EH (cell line): ENCODE measurements at regions not wholly inside any gene's neighbourhood (a gene's known extent, or its start where the extent isn't known, plus 50 kb on each side); places are given as distances from the start of the nearest gene placed in this dataset.
A peak's percentile ranks its signal among the peaks of the same experiment; 100 is the strongest.

ENCODE experiments used
- DNase-seq: peaks from one replicate; pipeline ENCODE4 v3.0.0-alpha.2; 2015; ENCODE audit warnings: low read depth

DNA sequence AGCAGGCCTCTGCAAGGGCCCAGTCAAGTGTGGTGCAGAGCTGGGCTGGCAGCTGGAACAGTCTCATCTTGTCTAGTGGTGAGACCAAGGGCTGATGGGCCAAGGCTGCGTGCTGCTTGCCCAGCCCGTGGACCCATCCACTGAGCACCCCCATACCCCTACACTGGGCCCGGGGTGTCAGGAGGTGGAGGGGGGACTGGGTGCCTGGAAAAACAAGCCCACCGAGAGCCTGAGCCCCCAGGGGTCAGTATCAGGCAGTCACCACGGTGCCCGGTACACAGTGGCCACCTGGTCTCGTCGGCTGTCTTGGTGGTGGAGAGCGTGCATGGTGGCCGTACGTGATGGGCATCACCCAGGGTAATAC, 238.3 kb downstream of the SEC14L1 start:
- no peak for DNase-seq

DNA sequence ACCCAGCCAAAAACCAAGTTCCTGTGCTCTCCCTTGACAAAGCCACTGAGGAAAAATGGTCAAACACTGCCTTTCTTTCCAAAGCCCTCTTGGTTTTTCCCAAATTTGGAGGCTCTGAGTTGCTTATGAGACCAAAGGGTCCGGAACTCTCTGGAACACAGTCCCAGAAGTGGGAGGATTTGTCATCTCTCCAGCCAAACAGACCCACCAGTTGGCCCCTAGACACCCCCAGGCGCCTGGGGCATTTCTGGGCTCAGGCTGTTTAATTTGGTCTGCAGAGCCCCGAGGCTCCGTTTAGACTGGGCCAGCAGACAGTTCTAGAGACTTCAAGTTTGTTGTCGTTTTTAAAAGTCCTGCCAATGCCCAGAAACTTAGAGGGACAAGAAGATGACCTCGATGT, 239.1 kb downstream of the SEC14L1 start:
- no peak for DNase-seq

DNA sequence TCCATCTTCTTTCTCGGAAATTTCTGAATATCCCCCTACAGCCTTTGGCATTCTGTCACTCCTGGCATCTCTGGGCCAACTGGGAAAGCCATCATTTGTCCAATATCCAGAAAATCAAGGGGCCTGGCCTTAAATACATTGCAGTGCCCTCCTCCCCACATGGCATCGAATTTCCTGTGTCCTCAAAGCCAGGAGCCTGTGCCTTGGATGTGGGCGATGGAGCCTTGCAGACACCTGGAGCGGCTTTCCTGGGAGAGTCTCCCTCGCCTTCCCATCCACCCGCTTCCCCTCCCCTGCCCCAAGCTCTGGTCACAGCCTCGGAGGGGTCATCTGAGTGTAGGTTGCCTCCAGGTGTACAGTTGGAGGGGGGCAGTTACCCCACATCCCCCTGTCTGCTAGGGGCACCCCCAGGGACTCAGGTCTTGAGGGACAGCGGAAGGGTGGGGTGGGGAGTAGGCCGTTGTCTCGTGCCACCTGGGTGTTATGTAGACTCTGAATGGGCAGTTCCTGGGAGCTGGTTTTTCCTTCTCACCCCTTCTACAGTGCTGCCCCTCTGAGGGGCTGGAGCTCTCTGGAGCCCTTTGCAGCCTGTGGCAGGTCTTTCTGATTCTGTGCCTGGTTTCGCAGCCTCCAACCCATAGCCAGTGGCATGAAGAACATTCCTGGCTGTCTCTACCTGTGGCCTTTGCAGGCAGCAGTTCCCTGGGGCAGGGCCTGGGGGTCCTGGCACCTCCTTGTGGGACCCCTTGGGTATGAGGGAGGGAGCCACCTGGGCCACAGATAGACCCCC, 239.8 kb downstream of the SEC14L1 start:
- no peak for DNase-seq

DNA sequence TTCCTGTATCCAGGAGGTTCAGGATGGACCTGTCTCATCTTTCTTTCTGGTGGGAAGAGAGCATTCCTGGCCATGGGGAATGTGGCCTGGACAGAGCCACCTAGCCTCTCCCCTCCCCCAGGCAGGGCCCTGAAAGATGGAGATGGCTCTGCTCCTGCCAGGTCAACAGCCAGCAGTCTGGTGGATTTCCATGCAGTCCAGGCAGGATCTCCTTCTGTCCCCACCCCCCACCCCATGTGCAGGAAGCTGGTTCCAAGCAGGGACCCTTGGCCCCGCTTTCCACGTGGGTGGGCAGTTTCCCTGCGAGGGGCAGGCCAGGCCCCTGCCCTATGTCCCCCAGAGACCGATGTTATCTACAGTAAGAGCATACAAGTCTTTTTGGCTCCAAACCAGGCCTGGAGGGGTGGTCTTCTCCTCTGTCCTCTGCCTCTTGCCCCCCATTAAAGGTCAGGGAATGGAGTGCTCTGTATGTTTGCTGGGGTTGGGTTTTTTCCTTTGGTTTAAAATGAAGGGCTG, 240.5 kb downstream of the SEC14L1 start:
- DNase-seq, result no peak

DNA sequence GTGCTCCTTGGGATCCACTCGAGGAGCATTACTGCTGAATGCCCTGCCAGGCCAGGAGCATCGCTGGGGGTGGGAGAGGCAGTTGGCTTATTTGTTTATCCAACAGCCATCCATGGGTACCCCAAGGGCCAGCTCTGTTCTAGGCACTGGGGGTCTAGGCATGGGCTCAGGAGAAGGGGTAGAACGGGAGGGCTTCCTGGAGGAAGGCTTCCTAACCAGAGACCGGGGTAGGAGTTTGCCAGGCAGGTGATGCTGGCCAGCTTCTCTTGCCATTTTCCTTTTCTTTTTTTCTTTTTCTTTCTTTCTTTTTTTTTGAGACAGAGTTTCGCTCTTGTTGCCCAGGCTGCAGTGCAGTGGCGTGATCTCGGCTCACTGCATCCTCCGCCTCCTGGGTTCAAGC, 241.0 kb downstream of the SEC14L1 start:
- DNase-seq, result no peak

DNA sequence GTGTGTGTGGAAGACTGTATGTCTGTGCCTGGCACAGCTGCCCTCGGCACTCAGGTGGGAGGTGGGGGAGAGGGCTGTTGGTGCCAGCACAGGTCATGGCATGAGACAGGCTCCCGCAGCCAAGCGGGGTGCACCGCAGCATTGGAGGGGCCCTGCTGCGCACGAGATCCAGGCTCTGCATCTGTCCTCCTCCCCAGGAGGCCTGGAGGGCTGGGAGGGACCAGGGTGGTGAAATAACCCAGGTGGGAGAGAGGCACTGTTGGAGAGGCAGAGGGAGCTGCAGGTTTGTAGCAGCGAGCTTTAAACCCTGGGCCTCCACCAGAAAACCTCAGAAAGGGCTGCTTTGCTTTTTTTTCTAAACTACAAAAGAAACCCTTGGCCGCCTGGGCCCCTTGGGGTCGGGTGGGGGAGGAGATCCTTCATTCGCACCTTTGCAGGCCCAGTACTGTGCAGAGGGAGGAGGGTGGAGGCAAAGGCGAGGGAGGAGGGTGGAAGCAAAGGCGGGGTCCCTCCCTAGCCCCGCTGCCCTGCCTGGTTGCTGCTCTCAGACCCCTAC, 241.7 kb downstream of the SEC14L1 start:
- no peak for DNase-seq

DNA sequence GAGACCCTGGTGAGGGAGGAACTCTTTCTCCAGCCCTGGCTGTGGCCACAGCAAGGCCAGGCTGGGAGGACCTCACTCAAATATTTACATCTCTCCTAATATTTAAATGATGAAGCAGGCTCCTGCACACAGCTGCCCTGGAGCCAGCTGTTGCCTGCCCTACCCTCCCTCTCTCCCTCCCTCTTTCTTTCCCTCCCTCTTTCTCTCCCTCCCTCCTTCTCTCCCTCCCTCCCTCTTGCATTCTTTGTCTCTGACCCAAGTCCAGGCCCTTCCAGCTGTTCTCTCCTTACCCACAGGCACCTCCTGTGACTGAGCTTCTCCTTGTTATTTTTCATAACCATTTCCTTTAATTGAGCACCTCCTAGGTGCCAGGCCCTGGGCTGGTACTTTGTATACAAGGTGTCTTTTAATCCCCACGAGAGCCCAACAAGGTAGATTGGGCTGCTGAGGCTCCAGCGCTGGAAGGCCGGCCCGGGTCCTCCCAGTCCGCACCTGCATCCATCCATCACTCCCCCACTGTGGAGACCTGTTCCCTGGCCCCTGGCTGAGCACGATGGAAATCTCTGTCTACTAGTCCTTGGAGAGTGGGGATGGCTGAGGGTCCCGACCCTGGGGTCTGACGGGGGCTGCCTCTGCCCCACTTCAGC, 242.3 kb downstream of the SEC14L1 start:
- peak; percentile 70 for DNase-seq

DNA sequence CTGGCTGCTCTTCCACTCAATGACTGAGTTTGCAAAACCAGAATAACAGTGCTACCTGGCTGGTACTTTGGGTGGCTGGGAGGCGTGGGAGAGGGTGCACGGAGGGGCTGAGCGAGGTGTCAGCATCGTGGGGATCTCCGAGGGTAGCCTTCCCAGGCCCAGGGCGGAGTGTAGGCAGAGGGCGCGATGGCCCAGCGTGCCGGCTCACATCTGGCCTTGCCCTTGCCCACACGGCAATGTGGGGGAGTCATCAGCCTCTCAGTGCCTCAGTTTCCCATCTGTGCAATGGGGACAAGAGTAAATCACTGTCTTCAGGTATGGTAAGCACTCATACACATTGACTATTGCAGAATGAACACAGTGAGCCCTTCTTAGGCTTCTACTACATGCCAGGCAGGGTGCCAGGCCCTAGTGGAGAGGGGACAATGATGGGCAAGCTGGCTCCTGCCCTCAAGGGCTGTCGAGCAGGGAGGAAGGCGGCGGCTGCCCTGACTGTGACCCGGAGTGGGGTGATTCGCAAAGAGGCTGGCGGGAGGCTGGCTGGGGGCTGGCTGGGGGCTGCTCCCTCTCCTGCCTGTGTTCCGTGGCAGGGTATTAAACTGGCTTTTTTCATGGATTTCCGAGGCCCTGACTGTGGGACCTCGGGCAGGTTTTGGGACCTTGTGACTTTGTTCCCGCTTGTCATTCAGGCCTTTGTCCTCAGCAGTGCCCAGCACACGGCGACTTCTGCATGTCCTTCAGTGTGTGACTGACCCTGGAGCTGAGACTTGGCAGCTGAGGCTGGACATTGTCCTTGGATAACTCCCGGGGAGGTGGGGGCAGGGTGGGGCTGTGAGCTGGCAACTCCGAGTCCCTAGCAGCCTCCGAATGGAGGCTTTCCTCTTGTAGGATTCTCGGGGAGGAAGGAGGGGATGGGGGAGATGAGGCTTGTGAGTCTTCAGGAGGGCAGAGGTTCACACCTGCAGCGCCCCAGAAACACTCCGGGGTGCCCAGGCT, 243.1 kb downstream of the SEC14L1 start:
- DNase-seq, result no peak

DNA sequence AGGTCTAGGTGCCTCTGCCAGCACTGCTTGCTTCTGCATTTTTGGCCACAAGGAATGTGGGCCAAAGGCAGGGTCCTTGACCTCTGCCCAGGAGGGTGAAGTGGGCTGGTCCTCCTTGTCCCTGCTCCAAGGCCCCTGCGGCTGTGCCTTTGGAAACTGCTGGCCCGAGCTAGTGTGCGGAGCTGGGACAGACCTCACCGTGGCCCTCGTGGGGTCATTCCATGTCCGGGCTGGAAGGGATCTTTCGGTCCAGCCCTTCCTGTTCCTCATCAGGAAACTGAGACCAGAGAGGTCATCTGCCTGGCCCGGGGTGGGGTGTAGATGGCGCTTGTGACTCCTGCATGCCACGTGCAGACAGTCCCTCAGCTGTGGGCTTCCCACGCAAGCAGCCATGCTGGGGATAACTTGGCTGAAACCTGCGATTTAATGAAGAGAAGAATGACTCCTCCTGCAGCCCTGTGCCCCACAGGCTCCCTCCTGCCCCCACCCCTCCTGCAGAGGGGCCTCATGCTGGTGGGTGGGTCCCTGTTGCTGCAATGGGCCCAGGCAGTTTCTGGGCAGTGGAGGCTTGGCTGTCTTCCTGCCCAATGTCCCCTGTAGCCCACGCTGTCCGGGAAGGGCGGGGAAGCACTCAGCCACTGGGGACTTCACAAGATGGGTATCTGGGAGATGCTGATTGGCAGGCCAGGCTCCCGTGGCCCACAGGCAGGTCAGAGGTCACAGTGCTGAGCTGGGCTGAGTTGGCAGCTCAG, 245.2 kb downstream of the SEC14L1 start:
- DNase-seq, result peak; percentile 43

DNA sequence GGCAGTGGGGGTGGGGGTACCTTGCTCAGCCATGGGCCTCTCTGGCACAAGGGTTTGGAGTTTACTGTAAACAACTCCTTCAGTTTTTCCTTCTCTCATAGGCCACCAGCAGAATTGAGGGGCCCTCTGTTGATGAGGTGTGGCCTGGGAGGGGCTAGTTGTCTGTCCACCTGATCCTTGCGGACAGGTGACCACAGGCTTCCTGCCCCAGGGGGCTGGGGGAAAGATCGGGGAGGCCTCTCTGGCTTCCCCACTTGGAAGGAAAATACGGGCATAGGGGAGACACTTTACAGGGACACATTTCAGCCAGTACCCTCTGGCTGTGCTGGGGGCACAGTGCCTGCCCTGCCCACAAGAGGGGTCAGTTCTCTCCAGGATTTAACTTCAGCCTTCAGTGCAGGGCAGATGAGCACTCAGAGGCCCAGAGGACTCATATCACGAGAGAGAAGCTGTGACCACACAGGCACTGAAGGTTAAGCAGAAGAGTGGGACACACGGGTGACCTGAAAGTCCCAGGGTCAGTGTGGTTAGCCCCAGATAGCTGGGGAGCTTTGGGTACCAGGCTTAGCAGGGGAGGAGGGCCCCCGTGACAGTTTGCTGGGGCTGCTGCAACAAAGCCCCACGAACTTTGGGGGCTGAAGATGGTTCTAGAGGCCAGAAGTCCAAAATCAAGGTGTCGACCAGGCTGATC, 245.9 kb downstream of the SEC14L1 start:
- no peak for DNase-seq

DNA sequence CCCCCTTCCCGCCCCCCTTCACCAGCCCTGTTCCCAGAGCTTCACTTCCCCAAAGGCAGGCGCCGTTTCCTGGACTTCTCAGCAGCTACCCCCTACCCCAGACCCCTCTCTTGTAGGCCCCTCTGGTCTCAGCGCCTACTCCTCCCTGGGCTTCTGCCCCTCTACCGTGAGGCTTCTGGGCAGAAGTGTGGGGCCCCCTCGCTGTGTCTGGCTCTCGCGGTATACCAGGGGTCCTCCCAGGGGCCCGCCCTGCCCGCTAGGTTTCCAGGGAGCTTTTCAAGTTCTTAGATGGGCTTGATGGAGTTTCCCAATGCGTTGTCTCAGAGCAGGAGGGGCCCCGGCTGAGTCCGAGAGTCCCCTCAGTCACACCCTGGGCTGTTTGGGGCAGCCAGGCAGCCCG, 247.1 kb downstream of the SEC14L1 start:
- no peak for DNase-seq

DNA sequence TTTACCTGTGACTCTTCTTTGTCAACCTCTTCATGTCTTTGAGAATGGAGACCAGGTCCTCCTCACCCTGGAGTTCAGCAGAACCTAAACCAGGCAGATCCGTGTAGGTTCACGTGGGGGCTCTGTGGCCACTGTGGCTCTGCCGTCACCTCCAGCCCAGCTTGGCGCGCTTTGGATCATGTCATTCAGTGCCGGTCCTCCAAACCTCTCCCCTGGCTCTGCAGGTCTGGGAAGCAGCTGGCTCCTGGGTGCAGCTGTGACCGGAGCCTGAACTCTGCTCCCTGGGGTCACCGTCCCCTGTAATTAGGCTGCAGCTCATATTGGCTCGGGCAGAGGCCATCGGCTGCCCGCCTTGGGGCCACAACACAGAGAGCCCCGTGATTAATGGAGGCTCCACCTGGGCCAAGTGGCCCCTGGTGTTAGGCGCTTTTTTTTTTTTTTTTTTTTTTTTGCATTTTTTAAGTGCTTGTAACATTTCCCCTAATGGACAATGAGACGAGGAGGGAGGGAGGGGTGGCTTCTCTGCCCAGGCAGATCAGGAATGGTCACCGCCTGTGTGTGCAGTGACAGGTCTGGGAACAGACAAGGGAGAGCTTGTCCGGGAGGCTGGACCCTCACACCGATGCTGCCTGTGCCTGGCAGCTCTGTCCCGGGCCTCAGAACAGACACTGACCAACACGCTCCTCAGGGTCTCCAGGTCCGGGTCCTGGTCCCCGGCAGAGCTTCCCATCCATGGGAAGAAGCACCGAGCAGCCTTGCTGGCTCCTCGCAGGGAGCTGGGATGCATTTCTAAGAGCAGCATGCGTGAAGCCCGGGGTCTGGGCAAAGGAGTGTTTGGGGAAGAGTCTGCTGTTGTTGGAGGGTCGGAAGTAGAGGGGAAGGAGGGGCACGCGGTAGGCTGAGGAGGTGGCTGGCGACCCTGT, 247.9 kb downstream of the SEC14L1 start:
- DNase-seq, result peak; percentile 77

DNA sequence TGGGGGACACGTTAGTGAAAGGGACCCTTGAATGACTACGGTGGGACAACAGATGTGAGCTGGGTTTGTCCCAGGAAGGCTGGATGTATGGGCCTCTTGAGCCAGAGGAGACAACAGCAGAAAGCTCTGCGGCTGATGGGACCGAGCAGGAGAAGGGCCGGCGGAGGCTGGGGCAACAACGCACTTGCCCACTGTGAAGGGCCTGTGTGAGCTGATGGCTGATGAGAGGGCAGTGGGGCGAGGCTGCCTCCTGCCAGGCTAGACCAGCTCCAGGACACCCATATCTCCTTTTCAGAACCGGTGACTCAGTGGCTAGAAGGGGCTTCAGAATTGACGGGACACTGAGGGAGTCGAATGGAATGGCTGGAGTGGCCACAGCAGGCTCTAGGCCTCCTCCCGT, 250.1 kb downstream of the SEC14L1 start:
- DNase-seq, result no peak

DNA sequence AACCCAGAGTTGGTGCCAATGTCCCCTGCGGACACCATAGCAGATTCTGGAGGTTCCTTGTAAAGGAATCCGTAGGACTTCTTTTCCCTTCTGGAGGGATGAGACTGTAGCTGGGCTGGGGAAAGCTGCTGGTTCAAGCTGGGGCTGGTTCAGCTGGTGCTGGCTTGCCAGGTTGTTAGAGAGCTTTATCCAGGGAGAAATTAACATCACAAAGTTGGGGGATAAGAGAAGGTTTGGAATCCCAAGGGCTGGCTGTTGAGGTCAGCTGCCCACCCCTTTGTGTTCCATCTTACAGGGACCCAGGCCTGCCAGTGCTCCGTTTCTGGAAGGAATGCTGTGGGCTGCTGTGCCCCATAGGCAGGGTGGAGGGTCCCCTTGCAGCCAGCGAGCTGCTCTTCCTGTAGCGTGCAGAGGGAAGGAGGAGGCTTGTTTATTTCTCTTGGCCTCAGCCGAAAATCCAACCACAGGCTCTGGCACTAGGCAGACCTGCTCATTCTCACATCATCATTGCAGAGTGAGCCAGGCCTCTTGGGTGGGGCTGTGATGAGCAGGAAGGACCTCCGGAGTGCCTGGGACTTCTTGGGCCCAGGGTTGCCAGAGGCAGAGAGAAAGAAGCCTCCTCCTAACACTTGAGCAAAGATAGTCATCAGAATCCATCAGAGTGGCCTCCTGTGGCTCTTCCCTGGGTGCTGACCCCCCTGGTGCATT, 251.1 kb downstream of the SEC14L1 start:
- DNase-seq, result peak; percentile 99

DNA sequence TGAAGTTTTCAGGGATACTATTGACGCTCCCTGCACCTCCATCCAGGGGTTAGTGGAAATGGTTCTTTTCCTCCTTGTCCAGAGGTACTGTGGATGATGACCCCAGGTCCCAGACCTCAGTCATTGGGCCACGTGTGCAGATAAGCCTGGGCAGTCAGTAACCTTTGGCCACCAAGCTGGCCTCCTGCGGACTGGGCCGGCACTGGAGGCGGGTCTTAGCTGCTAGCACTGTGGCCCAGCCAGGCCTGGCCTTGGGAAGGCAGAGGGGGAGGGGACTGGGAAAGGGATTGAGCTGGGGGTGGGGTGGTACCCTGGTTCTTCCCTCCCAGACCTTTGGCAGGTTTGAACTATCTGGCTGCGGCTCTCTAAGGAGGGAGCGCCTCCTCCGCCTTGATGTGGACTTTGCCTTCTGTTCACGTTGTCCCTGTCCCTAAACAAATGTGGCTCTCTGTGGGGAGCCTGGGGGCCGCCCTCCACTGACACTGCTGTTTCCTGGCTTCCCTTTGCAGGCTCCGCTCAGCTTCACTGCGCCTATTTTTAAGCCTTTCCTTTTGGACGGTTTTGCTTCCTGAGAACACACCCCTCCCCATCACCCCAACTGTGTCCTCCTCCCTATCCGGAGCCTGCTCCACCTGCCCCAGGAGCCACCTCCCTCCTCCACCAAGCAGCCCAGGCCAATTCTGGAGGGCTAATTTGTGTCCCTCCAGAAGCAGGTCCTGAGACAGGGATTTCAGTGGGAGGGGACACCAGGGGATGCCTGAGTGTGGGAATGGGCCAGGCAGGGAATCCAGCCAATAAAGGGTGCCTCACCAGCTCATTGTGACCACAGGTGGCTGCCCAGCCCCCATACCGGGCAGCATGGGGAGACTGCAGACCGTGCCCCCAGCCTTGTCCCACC, 251.9 kb downstream of the SEC14L1 start:
- peak; percentile 64 for DNase-seq

DNA sequence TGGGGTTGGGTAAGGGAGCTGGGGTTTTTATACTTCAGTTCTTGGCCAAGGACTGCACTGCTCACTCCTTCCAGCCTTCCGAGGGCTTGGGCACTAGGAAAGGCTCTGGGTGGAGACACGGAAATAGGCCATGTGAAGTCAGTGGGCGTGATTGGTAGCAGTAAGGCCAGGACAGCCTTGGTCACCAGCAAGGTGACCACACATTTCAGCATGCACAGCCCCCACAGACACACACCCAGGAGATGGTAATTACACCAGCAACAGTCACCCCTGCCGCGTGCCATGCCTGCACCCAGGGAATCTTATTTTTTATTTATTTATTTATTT, 252.5 kb downstream of the SEC14L1 start:
- DNase-seq, result no peak

DNA sequence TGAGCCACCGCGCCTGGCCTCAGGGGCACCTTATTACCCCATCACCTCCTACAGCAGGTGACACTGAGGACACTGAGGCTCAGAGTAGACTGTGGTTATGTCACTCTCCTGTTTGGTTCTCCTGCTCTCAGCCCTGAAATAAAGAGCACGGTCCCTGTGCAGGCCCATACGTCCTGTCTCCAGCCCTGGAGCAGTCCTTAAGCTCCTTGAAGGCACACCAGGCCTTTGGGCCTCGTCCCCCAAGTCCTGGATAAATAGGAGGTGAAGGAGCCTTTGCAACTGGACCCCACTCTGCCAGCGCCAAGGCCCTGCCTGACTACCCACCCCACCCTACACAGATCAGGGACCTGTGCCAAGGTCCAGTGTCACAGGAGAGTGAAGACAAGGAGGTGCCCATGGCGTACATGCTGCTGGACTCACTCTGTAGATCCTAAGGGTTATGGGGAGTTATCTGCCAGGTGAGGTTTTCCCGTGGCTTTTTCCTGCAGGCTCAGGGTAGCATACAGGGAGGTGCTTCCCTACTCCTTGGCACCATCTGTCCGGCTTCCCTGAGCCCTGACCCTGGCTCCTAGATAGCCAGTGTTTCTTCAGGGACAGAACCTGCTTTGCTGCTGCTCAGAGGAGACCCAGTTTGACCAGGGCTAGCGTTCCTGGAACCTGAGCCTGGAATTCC, 253.2 kb downstream of the SEC14L1 start:
- DNase-seq, result no peak
